ENCODE measurements at regions not wholly inside any gene's neighbourhood (a gene's known extent, or its start where the extent isn't known, plus 50 kb on each side); places are given as distances from the start of the nearest gene placed in this dataset.

DNA sequence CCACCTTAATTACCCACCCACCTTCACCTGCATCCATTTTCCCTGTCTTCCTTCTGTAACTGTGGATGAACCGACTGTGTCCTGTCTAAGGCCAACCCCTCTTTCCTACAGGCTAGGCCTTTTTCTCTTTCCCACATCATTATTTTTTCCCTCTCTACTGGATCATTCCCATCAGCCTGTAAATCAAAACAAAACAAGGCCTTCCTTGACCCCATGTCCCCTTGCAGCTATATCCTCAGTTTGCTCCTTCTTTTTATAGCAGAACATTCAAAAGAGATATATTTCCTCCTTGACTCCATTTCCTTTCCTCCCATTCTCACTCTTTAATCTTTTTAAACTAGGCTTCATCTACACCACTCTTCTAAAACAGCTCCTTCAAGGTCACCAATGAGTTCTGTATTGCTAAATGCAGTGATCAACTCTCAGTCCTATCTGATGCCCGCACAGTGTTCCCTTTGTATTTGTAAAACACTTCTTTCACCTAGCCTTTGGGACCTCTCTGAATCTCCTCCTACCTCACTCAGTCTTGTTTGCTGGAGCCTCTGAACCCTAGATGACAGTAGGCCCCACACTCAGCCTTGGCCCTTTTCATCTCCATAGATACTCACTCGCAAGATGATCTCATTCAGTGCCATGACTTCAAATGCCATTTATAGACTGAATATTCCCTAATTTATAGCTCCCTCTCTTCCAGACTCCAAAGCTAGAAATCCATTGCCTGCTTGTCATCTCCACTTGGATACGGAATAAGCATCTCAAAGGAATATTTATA, 55.7 kb downstream of the CXCR4 start:
- DNase-seq, result no peak

DNA sequence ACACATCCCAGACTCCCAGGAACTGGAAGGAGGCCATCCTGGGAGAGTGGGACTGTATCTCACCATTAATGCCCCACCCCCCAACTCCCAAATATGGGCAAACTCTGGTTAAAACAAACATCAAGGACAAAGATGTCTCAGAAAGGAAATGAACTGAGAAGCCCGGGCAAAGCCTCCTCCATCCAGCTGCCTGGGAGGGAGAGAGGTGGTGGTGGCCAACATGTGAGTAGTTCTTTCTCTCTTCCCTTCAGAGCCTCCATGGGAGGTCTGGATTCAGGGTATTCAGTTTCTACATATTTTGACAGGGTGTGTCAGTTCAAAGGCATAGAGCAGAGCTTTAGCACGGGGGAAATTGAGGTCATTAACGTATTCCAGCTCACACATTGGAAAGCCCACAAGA, 57.5 kb downstream of the CXCR4 start:
- no peak for DNase-seq

DNA sequence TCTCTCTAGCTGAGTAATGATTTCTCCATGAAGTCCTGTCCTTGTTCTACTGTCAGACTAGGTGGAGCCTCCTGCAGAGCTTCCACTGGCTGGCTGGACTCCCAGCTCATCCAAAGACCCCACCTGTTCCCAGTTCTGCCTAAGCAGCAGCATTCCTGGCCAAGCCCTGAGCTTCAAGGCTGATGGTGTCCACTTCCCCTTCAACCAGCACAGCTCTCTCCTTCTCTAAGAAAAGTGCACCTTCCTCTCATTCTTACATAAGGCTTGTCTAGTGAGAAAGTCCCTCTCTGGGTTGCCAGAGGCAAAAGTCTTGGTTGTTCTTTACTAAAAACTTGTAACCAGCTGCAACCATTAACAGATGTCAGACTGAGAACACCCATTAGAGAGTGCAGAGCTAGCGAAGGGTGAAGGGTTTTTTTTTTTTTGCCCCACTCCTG, 58.9 kb downstream of the CXCR4 start:
- no peak for DNase-seq

DNA sequence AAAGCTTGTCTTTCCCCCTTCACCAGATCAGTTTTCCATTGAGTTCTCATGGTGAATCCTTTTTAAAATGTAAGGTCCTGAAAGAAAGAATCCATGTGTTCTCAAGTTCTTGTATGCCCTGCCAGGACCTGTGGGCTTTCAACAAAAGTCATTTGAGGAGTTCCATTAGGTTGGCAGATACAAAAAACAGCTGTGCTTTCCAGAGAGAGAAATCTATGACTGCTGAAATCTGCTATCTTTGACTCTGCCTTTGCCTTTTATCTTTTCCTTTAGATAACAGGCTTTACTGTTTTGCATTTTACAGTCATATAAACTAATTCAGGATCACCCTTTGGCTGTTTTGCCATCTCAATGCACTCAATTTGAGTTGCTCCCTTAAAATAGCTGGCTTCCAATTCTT, 59.7 kb downstream of the CXCR4 start:
- no peak for DNase-seq

DNA sequence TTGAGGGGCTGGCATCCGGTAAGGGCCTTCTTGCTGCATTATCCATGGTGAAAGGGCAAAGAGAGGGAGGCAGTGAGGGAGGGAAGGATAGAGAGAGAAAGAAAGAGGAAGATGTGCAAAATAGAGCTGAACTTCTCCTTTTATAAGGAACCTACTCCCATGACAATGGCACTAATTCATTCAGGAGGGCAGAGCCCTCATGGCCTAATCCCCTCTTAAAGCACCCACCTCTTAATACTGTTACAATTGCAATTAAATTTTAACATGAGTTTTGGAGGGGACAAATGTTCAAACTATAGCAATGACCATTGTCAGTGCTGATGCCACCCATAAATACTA, 60.2 kb downstream of the CXCR4 start:
- DNase-seq, result peak; percentile 25

DNA sequence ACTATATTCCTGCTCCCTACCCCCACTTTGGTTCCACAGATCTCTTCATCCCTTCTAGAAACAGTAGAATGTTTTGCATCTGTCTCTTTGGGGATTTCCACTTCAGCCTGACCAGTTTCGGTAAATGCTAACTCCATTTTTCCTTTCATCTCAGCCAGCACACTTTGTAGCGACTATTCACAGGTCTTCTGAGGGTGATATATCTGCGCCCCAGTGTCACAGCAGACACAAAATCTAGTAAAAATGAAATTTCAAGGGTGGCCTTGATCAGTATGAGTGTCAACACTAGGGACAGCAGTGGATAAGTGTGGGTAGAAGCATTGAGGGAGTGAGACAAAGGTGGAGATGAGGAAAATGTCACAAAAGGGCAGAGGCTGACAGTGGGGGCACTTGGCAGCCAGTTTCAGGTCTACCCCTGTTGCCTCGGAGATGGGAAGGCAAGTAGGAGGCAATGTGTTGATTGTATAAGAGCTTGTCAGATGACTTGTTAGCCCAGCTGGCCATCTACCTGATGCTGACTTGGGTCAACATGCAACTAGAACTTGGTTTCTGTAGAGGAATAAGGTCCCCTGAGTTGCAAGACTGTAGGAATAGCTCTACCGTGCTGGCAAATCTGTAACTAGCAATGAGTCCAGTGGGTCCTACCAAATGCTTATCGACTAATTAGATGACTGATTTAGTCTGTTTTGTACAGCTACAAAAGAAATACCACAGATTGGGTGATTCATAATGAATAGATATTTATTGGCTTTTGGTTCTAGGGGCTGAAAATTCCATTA, 60.7 kb downstream of the CXCR4 start:
- DNase-seq, result no peak

DNA sequence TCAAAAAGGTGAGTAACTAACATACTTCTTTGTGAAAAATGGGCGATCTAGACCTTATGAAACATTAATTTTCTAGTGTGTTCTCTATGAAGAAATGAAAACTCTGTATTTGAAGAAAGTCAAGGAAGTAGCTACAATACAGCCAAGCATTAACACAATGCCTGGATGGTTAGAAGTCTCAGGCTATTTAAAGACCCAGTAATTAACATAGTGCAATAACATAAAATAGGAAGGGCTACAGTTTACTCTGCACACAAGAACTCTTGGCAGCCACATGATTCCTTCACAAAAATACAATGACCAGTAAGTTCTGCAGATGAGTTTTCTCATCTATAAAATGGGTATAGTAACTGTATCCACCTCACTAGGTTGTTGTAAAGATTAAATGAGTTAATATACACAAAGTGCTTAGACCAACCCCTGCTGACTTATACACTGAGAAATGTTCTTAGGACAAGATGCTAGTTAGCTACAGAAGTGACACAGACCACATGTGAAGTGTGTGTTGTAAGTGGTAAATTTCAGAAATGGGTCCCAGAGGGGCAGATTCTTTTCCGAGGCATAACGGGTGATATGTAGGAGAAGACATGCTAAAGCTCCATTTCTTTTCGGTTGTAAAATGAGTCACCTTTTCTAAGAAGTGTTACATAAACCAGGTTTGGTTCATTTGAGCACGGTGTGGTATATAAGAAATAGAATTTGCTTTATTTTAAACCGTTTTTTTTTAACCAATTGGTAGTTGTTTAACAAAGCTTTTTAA, 61.8 kb downstream of the CXCR4 start:
- DNase-seq, result no peak

DNA sequence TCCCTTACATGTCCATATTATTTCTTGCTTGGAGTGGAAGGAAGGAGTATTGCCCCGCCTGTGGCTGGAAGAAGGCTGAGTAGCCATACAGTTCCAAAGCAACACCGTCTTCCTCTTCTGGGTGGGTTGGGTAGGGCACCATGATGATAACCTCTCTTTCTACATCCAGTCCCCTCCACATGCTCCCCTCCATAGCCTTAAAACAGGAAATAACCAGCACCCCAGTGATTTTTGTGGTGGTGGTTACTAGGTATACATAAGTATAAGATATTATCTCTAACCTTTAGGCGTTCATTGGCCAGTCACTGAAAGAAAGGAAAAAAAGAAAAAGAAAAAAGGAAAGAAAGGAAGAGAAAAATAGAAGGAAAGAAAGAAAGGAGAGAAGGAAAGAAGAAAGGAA, 63.1 kb downstream of the CXCR4 start:
- DNase-seq, result no peak

DNA sequence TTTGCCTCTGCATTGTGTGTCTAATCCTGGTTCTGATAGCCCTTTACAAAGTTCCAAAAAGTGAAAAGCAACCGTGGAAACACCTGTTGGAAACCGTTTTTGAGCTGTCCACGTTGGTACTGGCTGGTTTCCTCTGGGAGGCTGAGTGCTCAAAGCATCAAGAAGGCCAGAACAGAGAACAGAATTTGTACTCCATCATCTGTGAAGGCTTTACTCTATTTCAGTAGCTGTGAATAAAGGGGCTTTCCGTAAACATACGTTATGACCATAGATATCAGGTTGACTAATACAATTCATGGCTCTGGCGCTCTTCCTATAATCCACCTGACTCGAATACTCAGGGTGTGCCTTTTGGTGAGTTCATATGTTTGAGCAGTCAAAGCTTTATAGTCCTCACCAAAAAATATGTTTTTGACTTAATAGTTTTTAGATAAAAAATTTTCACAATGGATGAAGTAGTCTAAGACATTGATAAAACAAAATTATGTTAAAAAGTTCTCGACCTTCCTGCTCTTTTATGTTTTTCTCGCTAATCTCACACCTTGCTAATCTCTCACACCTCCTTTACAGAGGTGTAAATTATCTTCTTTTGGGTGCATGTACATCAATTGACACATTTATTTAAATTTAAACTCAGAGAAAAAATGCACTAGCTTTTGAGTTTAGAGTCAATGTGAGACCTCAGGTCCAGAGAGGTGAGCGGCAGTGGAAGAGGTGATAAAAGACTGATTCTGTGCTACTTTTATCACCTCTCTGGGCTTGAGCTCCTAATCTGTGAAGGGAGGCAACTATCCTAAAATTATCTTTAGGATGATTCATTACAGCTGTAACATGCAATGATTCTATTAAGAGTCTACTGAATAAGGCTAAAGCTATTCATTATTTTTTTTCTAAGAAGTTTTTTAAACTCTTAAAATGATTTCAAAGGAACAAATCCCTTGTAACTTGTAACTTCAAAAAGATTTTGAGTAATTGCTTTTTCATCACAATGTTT, 65.3 kb downstream of the CXCR4 start:
- DNase-seq, result no peak

DNA sequence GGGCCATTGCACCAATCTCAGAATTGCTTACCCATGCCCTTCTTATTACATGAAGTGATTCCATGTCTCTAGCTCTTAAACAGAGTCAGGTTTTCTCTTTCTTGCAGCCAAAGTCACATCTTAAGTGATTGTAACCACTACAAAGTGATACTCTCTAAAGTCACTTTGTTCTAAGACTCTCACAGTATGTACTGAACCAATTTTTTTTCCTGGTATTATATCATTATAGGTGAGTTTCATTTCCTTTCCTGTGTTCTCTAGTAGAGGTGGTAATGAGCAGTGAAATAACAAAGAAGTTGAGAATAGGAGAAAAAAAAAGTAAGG, 66.3 kb upstream of the DARS1 start:
- no peak for DNase-seq

DNA sequence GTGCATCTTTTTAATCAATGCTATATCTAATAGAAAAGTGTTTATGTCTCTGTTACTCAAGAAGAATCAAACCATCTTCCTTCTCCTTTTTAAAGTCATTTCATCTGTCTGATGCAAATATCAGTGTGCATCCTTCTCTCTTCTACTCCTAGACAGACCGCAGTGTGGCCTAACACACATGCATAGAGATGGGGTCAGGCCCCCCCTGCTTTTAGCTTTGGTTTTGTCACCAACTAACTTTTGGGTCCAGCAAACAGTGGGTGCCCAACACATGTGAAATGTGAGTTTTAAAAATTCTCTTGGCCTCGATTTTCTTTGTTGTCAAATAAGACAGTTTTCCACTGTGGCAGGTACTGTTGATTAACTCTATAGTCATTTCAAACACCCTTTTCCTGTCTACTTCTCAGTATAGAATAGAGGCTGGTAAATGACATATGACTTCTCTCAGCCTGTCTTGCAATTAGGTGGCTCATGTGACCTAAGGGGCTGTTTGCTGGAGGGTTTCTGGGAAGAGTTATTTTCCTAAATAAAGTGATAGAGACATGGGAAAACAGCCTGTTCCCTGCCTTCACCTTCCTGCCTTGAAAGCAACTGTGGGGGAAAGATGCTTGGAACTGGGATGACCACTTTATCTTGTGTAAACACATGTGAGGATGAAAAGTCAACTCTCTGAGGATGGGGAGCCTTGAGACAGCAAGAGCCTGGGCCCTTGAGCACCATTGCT, 65.7 kb upstream of the DARS1 start:
- no peak for DNase-seq

DNA sequence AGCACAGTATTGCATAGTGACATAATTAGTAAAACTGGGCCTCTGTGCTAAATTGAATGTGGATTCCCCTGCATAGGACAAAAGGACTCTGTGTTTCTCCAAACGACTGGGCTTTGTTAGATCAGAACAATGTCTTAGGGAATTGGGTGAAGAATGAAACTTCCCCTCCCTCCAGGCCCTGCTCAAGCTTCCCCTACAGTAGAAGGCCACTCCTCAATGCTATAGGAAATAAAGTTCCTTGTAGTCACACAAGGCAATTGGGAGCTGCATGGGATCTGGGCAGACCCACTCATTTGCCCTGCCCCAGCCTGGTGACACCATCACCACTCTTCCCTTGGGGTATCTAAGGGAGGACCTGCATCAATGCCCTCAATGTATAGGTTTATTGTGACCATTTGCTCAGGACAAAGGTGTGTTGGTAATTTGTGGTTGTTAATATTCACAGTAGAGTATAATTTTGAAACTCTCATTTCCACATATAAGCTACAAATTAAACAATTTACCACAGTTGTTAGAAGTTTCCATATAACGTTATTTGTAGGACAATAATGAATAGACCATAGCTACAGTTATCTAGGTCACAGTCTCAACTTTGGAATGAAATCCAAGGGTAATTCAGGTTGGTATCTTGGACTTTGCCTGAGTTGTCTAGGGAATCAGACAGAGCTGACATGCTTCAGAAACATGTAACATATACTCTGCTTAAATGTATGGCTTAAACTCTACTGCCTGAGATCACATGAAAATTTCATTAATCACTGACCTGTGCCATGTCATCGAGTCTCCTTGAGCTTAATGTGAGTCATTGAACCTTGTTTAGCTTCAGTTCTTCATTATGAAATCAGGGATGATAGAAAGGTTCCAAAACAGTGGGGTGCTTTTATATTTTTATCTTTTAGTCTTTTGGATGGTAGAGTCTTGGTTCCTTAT, 64.8 kb upstream of the DARS1 start:
- peak; percentile 27 for DNase-seq

DNA sequence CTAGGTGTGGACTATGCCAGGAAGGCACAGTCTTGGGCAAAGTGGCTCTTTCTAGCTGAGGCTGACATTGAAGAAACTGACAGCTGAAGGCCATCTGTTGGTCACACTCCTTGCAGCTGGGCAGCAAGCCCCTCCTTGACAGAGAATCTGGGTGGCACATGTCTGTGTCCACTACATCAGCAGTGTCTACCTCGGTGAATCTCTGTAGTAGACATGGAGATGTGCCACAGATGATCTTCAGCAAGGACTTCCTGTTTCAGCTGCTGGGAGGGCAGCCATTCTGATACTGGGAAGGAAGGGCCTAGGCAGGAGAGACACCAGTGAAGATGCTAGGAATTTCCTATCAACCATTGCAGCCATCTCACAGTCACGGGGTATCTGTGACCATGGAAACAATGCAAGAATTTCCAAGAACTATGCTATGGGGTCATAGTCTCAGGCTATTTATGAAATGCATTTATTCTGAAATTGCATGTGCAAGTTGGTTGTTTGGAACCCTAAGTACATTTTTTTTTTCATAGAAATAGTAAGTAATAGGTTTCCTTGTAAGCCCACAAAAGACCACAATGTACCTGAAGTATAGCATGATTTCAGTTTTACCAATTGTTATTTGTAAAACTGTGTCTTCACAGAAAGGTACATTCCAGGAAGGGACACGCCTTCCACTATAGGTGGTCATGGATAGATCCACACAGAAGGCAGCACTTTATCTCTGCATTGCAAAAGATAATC, 63.8 kb upstream of the DARS1 start:
- DNase-seq, result no peak

DNA sequence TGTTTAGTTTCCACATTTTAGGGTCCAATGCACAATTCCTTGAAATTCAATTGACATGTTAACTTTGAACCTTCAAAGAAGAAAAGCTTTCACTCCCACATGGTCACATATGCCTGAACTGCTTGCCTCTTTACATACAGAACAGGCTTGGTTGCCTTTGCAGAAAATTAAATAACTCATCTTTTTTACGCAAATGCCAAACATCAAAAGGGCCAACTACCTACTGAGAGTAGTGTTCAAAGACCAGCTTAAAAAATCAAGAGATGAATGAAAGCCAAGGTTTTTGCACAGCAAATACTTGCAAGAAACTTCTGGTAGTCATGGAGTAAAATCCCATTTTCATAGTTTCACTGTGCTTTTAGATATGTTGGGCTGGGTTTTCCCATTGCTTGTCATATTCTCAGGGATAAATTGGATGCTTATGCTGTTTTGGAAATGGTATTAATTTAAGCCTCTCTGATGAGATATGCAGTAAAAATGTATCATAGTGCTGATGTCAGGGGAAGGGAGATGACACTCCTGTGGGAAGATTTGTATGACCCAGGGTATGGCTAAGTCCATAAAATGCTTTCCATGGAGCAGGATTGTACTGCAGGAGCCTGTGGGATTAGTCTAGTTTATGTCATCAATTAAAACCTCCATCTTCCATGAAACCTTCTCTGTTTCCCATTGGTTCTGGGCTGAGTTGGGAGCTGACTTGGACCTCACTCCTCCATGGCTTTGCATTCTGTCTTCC, 60.6 kb upstream of the DARS1 start:
- no peak for DNase-seq

DNA sequence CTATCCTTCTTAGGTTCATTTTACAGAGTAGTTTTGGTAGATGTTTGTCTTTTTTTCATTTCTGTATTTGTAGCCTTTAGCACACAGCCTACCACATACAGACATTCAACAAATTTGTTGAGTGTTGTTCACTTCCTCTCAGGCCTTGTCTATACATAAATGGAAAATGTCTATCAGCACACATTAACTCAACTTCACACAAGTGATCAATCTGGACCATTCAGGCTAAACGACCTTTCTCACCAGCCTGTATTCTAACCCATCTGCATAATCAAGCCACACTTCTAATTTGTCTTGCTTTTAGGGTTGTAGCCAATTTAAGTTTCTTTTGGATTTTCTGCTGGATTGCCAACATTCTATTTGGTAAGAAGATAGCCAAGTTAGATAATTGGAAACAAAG, 59.9 kb upstream of the DARS1 start:
- DNase-seq, result no peak
